Dedifferentiated amniotic fluid mesenchymal stem cell (primary cell): ENCODE measurements at regions not wholly inside any gene's neighbourhood (a gene's known extent, or its start where the extent isn't known, plus 50 kb on each side); places are given as distances from the start of the nearest gene placed in this dataset.
"Not testable (repeated sequence)": the region's sequence is repeated elsewhere in the genome, so short reads cannot be mapped to it uniquely, and the experiment has no call there.

ENCODE experiments used
- DNase-seq: peaks from one replicate; pipeline ENCODE4 v3.0.0-alpha.2; 2016; ENCODE audit errors: extremely low spot score

DNA sequence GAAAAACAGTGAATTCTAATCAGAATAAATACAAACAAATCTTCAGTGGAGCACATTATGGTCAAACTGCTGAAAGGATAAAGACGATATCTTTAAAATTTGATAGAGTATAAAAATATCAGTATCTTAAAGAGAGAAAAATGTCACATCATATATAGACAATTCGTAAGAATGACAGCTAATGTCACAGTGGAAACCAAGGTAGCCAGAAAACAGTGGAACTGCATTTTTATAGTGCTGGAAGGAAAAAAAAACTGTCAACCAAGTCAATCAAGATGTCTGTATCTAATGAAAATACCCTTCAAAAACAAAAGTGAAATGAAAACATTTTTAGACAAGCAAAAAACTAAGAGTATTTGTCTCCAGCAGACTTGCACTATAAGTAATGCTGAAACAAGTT lies 73.4 kb upstream of the HMGXB4 start:
- no peak for DNase-seq

DNA sequence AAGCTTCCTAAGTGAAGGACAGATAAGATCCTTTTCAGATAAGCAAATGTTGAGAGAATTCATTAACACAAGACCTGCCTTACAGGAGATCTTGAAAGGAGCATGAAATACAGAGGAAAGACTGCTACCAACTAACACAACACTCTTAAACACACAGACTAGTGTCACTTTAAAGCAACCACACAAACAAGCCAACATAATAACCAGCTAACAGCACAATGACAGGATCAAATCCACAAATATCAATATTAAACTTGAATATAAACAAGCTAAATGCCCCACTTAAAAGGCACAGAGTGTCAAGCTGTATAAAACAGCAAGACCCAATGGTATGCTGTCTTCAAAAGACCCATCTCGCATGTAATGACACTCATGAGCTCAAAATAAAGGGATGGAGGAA lies 70.8 kb upstream of the HMGXB4 start:
- no peak for DNase-seq

GRCh38 chr22:35188930-35189329 lies 68.4 kb upstream of the HMGXB4 start:
- DNase-seq = not testable (repeated sequence)

- DNase-seq = no peak
These were observed 67.7 kb upstream of the HMGXB4 start for GRCh38 chr22:35189559-35189958.

- no peak for DNase-seq
These were observed 65.9 kb upstream of the HMGXB4 start for GRCh38 chr22:35191412-35191811.

GRCh38 chr22:35192129-35192918 lies 65.0 kb upstream of the HMGXB4 start:
- no peak for DNase-seq

DNA sequence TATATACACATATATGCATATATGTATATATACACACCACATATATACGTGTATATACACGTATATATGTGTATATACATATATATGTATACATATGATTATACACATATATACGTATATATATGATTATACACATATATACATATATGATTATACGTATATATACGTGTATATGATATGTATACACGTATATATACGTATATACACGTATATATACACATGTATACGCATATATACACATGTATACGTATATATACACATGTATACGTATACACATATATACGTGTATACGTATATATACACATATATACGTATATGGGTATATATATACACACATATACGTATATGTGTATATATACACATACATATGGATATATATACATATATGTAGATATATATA lies 62.1 kb upstream of the HMGXB4 start:
- no peak for DNase-seq

- DNase-seq = no peak
These were observed 61.5 kb upstream of the HMGXB4 start for GRCh38 chr22:35195821-35196220.

- no peak for DNase-seq
These were observed 60.2 kb upstream of the HMGXB4 start for GRCh38 chr22:35197071-35197470.

GRCh38 chr22:35197886-35198285 lies 59.4 kb upstream of the HMGXB4 start:
- no peak for DNase-seq

GRCh38 chr22:35198738-35199137 lies 58.6 kb upstream of the HMGXB4 start:
- no peak for DNase-seq

GRCh38 chr22:35202376-35202775 lies 54.9 kb upstream of the HMGXB4 start:
- DNase-seq = no peak

DNA sequence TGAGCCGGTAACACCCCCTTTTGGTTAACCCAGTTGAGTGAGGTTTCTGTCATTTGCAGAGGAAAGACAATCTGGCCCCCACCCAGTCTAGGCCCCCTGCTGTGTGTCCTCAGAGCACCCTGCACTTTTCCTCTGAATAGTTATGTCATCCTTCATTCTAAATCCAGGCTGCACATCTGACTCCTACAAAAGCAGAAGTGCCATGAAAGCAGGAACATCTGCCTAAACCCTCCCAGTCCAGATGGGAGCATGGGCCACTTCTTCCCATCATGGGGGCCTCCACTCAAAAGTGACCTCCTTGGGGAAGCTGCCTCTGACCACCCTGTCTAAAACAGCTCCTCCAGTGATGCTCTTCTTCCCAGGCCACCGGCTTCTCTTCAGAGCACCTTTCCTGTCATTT lies 53.7 kb upstream of the HMGXB4 start:
- no peak for DNase-seq

DNA sequence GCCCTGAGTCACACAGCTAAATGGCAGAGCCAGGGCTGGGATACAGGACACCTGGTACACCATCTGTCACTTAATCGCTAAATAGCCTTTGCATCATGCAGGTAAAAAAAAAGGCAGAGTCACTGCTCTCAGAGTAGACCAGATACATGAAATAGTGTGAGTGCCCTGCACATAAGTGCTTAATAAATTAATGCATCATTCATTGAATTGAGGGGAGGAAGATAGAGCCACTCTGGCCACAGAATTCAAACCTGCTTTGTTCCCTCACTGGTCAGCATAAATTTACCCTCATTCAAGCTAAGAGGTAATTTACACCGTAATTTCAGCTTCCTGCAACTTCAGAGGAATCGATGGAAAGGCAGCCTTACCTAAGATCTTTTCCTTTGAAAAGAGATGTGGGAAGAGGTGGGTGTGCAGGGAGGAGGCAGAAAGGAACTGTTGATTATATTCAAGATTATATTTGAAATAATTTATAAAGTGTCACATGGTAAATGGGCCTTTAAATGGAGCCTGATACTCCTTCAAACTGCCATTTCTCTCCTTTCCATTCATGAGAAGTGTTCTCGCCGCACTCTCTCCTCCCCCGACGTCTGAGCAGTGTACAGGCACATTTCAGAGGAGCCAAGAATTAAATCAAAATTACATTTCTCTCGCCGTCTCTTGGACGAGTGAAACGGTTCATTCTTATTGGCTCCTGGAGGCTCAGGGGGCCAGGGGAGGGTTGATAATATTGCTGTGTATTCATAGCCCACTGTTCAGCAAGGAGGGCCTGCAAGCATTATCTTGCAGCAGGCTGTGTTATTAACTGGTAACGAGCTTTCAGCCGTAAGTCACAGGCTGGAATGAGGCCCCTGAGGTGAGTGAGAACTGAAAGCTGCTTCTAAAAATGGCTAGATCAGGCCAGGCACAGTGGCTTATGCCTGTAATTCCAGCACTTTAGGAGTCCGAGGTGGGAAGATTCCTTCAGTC lies 52.2 kb upstream of the HMGXB4 start:
- no peak for DNase-seq

DNA sequence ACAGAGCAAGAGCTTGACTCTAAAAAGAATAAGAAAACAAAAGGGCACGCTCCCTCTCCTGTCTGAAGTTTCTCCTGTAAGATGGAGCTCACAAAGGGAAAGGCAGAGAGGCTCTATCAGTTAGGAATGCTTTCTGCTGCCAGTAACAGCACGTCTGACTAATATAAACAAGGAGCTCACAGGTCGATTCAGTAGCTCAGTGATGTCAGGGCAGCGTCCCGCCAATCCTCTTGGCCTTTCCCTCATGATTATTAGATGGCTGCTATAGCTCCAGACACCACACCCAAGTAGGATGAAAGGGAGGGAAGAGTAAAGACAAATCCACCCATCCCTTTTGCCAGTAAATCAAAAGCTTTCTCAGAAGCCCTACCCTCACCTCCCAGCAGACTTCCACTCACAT lies 51.3 kb upstream of the HMGXB4 start:
- no peak for DNase-seq

- no peak for DNase-seq
These were observed 50.4 kb upstream of the HMGXB4 start for GRCh38 chr22:35206889-35207288.
